ENCODE measurements at regions not wholly inside any gene's neighbourhood (a gene's known extent, or its start where the extent isn't known, plus 50 kb on each side); places are given as distances from the start of the nearest gene placed in this dataset.

- TF ChIP-seq, protein P1, sequence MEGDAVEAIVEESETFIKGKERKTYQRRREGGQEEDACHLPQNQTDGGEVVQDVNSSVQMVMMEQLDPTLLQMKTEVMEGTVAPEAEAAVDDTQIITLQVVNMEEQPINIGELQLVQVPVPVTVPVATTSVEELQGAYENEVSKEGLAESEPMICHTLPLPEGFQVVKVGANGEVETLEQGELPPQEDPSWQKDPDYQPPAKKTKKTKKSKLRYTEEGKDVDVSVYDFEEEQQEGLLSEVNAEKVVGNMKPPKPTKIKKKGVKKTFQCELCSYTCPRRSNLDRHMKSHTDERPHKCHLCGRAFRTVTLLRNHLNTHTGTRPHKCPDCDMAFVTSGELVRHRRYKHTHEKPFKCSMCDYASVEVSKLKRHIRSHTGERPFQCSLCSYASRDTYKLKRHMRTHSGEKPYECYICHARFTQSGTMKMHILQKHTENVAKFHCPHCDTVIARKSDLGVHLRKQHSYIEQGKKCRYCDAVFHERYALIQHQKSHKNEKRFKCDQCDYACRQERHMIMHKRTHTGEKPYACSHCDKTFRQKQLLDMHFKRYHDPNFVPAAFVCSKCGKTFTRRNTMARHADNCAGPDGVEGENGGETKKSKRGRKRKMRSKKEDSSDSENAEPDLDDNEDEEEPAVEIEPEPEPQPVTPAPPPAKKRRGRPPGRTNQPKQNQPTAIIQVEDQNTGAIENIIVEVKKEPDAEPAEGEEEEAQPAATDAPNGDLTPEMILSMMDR (IDR thresholded peaks at IDR 0.05; ENCODE audit: control insufficient read depth, insufficient read depth, low read depth, low read length, missing control alignments), result no peak
- DNase-seq (ENCODE audit: low read depth), result no peak
- no peak overlapping the region for H3K4me3 ChIP-seq (ENCODE audit: control insufficient read depth, low read depth, low read length)
Observed at GRCh38 chr1:29826646-29827045, 590.3 kb downstream of the PTPRU start.

- DNase-seq (ENCODE audit: low read depth), result no peak
- TF ChIP-seq, protein P1 (IDR thresholded peaks at IDR 0.05; ENCODE audit: control insufficient read depth, insufficient read depth, low read depth, low read length, missing control alignments), result no peak
- no peak overlapping the region for H3K4me3 ChIP-seq (ENCODE audit: control insufficient read depth, low read depth, low read length)
Observed at GRCh38 chr1:29825941-29826415, 589.7 kb downstream of the PTPRU start.

DNA sequence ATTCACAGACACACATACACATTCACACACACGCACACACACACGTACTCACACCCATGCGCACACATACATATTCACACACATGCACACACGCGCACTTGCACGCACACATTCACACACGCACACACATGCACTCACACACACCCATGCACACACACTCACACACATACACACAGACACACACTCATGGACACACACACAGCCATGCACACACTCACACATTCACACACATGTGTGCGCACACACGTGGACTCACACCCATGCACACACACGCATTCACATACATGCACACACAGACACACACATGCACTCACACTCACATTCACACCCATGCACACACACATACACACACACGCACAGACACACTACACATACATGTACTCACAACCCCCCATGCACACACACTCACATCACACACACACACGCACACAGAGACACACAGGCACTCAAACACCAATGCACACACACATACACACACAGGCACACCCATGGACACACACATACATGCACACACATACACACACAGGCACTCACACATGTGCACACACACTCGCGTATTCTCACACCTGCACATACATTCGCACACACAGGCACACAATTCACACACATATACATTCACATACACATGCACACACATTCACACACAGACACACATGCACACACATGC lies 589.1 kb downstream of the PTPRU start:
- no peak overlapping the region for H3K4me3 ChIP-seq (ENCODE audit: control insufficient read depth, low read depth, low read length)
- DNase-seq (ENCODE audit: low read depth), result no peak
- TF ChIP-seq, protein P1 (IDR thresholded peaks at IDR 0.05; ENCODE audit: control insufficient read depth, insufficient read depth, low read depth, low read length, missing control alignments), result no peak

GRCh38 chr1:29824511-29825273 lies 588.4 kb downstream of the PTPRU start:
- no peak overlapping the region for H3K4me3 ChIP-seq (ENCODE audit: control insufficient read depth, low read depth, low read length)
- DNase-seq (ENCODE audit: low read depth), result no peak
- TF ChIP-seq, protein P1 (IDR thresholded peaks at IDR 0.05; ENCODE audit: control insufficient read depth, insufficient read depth, low read depth, low read length, missing control alignments), result no peak

- TF ChIP-seq, protein P1 (IDR thresholded peaks at IDR 0.05; ENCODE audit: control insufficient read depth, insufficient read depth, low read depth, low read length, missing control alignments), result no peak
- no peak overlapping the region for H3K4me3 ChIP-seq (ENCODE audit: control insufficient read depth, low read depth, low read length)
- no peak for DNase-seq (ENCODE audit: low read depth)
Observed at GRCh38 chr1:29824025-29824424, 587.7 kb downstream of the PTPRU start.

DNA sequence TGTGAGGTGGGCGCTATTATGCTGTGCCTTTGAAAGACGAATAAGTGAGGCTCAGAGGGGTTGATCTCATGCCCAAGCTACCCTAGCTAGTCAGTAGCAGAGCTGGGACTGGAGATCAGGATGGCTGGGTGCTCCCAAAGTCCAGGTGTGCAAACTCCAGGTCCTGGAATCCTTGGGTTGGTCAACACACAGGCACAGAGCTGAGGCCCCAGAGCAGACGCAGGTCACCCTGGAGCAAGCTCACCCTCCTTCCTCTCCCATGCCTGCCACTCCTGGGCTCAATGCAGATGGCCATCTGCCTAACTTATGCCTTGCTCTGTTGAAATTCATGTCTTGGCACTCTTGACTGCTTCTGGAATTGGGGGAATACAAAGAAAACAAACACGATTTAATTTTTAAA lies 587.2 kb downstream of the PTPRU start:
- TF ChIP-seq, protein P1 (IDR thresholded peaks at IDR 0.05; ENCODE audit: control insufficient read depth, insufficient read depth, low read depth, low read length, missing control alignments), result no peak
- no peak for DNase-seq (ENCODE audit: low read depth)
- H3K4me3 ChIP-seq (ENCODE audit: control insufficient read depth, low read depth, low read length), result no peak overlapping the region

Data from AG09309 (cell line).